H1 (cell line): ENCODE measurements at regions not wholly inside any gene's neighbourhood (a gene's known extent, or its start where the extent isn't known, plus 50 kb on each side); places are given as distances from the start of the nearest gene placed in this dataset.

Experiments used
- RAD21 ChIP-seq, 2 experiments: IDR thresholded peaks in 1 of 2; conservative IDR thresholded peaks in 1 of 2; 2 replicates each; pipeline ENCODE4 v1.6.1; 2011; ENCODE audit warnings: low read depth in 2 of 2, low read length in 2 of 2, improper control_type of control experiment in 1 of 2, inconsistent platforms in 1 of 2, mild to moderate bottlenecking in 1 of 2, moderate library complexity in 1 of 2
- TAF1 ChIP-seq: IDR thresholded peaks from 2 replicates; pipeline ENCODE4 v1.6.1; 2011; ENCODE audit warnings: mild to moderate bottlenecking, low read depth, low read length
- TEAD4 ChIP-seq: IDR thresholded peaks from 2 replicates; pipeline ENCODE4 v1.6.1; 2012; ENCODE audit warnings: low read depth, low read length, inconsistent platforms, mixed read lengths
- TF ChIP-seq, protein P1 (sequence below): fragments of 300-600 bp; sonication (generic); IDR thresholded peaks from 2 replicates; pipeline ENCODE4 v1.7.1; 2012; ENCODE audit warnings: low read length, moderate library complexity, mild to moderate bottlenecking, inconsistent platforms; ENCODE audit not compliant: insufficient replicate concordance

DNA sequence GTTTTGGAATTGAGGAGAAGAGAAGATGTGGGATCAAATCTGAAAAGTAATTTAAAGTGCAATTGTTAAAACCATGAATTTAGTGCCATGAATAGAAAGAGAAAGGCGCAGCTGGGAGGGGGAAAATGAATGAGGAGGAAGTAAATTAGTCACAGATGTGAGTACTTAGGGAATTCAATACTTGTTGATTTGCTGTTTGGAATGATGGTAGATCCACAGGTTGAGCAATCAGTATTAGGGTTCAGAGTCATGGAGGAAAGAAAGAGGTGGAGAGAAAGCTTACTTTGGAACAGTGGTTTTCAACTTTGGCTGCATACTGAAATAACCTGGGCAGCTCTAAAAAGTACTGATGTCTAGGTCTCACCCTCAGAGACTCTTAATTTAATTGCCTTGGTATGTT lies 229.7 kb upstream of the ASCC3 start (continued):
- TF ChIP-seq TAF1 (no peak), TEAD4 (no peak), RAD21 (IDR thresholded peaks at IDR 0.05 in 1 of 2, conservative IDR thresholded peaks at IDR 0.05 in 1 of 2; ENCODE audit: low read depth in 2 of 2, low read length in 2 of 2) (no peak)
- TF ChIP-seq, protein P1, sequence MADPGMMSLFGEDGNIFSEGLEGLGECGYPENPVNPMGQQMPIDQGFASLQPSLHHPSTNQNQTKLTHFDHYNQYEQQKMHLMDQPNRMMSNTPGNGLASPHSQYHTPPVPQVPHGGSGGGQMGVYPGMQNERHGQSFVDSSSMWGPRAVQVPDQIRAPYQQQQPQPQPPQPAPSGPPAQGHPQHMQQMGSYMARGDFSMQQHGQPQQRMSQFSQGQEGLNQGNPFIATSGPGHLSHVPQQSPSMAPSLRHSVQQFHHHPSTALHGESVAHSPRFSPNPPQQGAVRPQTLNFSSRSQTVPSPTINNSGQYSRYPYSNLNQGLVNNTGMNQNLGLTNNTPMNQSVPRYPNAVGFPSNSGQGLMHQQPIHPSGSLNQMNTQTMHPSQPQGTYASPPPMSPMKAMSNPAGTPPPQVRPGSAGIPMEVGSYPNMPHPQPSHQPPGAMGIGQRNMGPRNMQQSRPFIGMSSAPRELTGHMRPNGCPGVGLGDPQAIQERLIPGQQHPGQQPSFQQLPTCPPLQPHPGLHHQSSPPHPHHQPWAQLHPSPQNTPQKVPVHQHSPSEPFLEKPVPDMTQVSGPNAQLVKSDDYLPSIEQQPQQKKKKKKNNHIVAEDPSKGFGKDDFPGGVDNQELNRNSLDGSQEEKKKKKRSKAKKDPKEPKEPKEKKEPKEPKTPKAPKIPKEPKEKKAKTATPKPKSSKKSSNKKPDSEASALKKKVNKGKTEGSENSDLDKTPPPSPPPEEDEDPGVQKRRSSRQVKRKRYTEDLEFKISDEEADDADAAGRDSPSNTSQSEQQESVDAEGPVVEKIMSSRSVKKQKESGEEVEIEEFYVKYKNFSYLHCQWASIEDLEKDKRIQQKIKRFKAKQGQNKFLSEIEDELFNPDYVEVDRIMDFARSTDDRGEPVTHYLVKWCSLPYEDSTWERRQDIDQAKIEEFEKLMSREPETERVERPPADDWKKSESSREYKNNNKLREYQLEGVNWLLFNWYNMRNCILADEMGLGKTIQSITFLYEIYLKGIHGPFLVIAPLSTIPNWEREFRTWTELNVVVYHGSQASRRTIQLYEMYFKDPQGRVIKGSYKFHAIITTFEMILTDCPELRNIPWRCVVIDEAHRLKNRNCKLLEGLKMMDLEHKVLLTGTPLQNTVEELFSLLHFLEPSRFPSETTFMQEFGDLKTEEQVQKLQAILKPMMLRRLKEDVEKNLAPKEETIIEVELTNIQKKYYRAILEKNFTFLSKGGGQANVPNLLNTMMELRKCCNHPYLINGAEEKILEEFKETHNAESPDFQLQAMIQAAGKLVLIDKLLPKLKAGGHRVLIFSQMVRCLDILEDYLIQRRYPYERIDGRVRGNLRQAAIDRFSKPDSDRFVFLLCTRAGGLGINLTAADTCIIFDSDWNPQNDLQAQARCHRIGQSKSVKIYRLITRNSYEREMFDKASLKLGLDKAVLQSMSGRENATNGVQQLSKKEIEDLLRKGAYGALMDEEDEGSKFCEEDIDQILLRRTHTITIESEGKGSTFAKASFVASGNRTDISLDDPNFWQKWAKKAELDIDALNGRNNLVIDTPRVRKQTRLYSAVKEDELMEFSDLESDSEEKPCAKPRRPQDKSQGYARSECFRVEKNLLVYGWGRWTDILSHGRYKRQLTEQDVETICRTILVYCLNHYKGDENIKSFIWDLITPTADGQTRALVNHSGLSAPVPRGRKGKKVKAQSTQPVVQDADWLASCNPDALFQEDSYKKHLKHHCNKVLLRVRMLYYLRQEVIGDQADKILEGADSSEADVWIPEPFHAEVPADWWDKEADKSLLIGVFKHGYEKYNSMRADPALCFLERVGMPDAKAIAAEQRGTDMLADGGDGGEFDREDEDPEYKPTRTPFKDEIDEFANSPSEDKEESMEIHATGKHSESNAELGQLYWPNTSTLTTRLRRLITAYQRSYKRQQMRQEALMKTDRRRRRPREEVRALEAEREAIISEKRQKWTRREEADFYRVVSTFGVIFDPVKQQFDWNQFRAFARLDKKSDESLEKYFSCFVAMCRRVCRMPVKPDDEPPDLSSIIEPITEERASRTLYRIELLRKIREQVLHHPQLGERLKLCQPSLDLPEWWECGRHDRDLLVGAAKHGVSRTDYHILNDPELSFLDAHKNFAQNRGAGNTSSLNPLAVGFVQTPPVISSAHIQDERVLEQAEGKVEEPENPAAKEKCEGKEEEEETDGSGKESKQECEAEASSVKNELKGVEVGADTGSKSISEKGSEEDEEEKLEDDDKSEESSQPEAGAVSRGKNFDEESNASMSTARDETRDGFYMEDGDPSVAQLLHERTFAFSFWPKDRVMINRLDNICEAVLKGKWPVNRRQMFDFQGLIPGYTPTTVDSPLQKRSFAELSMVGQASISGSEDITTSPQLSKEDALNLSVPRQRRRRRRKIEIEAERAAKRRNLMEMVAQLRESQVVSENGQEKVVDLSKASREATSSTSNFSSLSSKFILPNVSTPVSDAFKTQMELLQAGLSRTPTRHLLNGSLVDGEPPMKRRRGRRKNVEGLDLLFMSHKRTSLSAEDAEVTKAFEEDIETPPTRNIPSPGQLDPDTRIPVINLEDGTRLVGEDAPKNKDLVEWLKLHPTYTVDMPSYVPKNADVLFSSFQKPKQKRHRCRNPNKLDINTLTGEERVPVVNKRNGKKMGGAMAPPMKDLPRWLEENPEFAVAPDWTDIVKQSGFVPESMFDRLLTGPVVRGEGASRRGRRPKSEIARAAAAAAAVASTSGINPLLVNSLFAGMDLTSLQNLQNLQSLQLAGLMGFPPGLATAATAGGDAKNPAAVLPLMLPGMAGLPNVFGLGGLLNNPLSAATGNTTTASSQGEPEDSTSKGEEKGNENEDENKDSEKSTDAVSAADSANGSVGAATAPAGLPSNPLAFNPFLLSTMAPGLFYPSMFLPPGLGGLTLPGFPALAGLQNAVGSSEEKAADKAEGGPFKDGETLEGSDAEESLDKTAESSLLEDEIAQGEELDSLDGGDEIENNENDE: no peak
